Neural cell (in vitro differentiated cells): ENCODE measurements at regions not wholly inside any gene's neighbourhood (a gene's known extent, or its start where the extent isn't known, plus 50 kb on each side); places are given as distances from the start of the nearest gene placed in this dataset.

Experiments used
- H2AFZ ChIP-seq: fragments of 200-600, 300-800 bp; sonication (generic), shearing (Covaris generic); 2 replicates; pipeline ENCODE4 v1.6.0; 2014; ENCODE audit warnings: low read depth, mild to moderate bottlenecking, antibody characterized with exemption, low read length, moderate library complexity
- H3F3A ChIP-seq: fragments of 200-600 bp; shearing (Covaris generic); 2 replicates; pipeline ENCODE4 v1.6.1; 2016; ENCODE audit warnings: mild to moderate bottlenecking, moderate library complexity, mixed read lengths, antibody characterized with exemption, low read length; ENCODE audit not compliant: insufficient read depth, poor library complexity, severe bottlenecking
- H3K27ac ChIP-seq: fragments of 200-600, 300-800 bp; sonication (generic), shearing (Covaris generic); 2 replicates; pipeline ENCODE4 v1.5.1; 2014; ENCODE audit warnings: mild to moderate bottlenecking, low read length, moderate library complexity
- H3K27me3 ChIP-seq: fragments of 300-800, 200-600 bp; sonication (generic), shearing (Covaris generic); 2 replicates; pipeline ENCODE4 v1.6.0; 2014; ENCODE audit warnings: mild to moderate bottlenecking, low read depth, low read length, moderate library complexity; ENCODE audit not compliant: insufficient read depth
- H3K36me3 ChIP-seq: fragments of 300-800, 200-600 bp; sonication (generic), shearing (Covaris generic); 2 replicates; pipeline ENCODE4 v1.5.1; 2014; ENCODE audit warnings: mild to moderate bottlenecking, antibody characterized with exemption, low read length, moderate library complexity; ENCODE audit not compliant: insufficient read depth
- H3K4me2 ChIP-seq: fragments of 300-800, 200-600 bp; sonication (generic), shearing (Covaris generic); 2 replicates; pipeline ENCODE4 v1.6.0; 2014; ENCODE audit warnings: mild to moderate bottlenecking, low read length
- H3K4me3 ChIP-seq: fragments of 300-800, 200-600 bp; sonication (generic), shearing (Covaris generic); 2 replicates; pipeline ENCODE4 v1.5.1; 2014; ENCODE audit warnings: mild to moderate bottlenecking, low read length, moderate library complexity
- H3K79me2 ChIP-seq: fragments of 200-600 bp; shearing (Covaris generic); replicated peaks from 2 replicates; pipeline ENCODE4 v1.6.0; 2014; ENCODE audit warnings: mild to moderate bottlenecking, low read length, moderate library complexity; ENCODE audit not compliant: insufficient read depth
- H3K9ac ChIP-seq: fragments of 300-800, 200-600 bp; sonication (generic), shearing (Covaris generic); 2 replicates; pipeline ENCODE4 v1.6.1; 2016; ENCODE audit warnings: mild to moderate bottlenecking, low read length, mixed read lengths
- H3K9me2 ChIP-seq: fragments of 200-600 bp; shearing (Covaris generic); 2 replicates; pipeline ENCODE4 v1.6.1; 2016; ENCODE audit warnings: mild to moderate bottlenecking, low read length, mixed read lengths; ENCODE audit not compliant: insufficient read depth
- H3K9me3 ChIP-seq: fragments of 200-600, 300-800 bp; sonication (generic), shearing (Covaris generic); 2 replicates; pipeline ENCODE4 v1.6.1; 2016; ENCODE audit warnings: mild to moderate bottlenecking, mixed run types, low read length, moderate library complexity, mixed read lengths
- H4K20me1 ChIP-seq: fragments of 200-600 bp; shearing (Covaris generic); 2 replicates; pipeline ENCODE4 v1.6.1; 2016; ENCODE audit warnings: mild to moderate bottlenecking, mixed run types; ENCODE audit not compliant: insufficient read depth
- EP300 ChIP-seq: fragments of 450-650 bp; conservative IDR thresholded peaks from 2 replicates; pipeline ENCODE4 v1.6.1; 2014; ENCODE audit warnings: antibody characterized with exemption, mild to moderate bottlenecking, moderate library complexity; ENCODE audit not compliant: poor library complexity, severe bottlenecking
- EZH2 ChIP-seq: fragments of 200-600, 300-800 bp; shearing (Covaris generic), sonication (generic); IDR thresholded peaks from 2 replicates; pipeline ENCODE4 v1.6.1; 2014; ENCODE audit warnings: antibody characterized with exemption, low read length, borderline replicate concordance, mild to moderate bottlenecking; ENCODE audit not compliant: insufficient read depth, poor library complexity, severe bottlenecking
- MXI1 ChIP-seq: fragments of 450-650 bp; conservative IDR thresholded peaks from 2 replicates; pipeline ENCODE4 v1.6.1; 2014; ENCODE audit warnings: antibody characterized with exemption, mild to moderate bottlenecking; ENCODE audit not compliant: poor library complexity, severe bottlenecking
- POLR2AphosphoS5 ChIP-seq: IDR thresholded peaks from 2 replicates; pipeline ENCODE4 v1.6.1; 2012
- RAD21 ChIP-seq: fragments of 450-650 bp; conservative IDR thresholded peaks from 2 replicates; pipeline ENCODE4 v1.6.1; 2014; ENCODE audit warnings: antibody characterized with exemption, mild to moderate bottlenecking, moderate library complexity
- SMC3 ChIP-seq: fragments of 450-650 bp; conservative IDR thresholded peaks from 2 replicates; pipeline ENCODE4 v1.6.1; 2014; ENCODE audit warnings: antibody characterized with exemption, mild to moderate bottlenecking, moderate library complexity; ENCODE audit not compliant: poor library complexity
- TAF1 ChIP-seq: IDR thresholded peaks from 2 replicates; pipeline ENCODE4 v1.6.1; 2012; ENCODE audit warnings: low read depth
- TF ChIP-seq, protein P1 (sequence below): fragments of 450-650 bp; IDR thresholded peaks from 2 replicates; pipeline ENCODE4 v1.5.1; 2014; ENCODE audit warnings: antibody characterized with exemption, mild to moderate bottlenecking, moderate library complexity; ENCODE audit not compliant: poor library complexity, severe bottlenecking
- TF ChIP-seq, protein P2 (sequence below): IDR thresholded peaks from 2 replicates; pipeline ENCODE4 v1.6.1; 2012; ENCODE audit warnings: borderline replicate concordance

DNA sequence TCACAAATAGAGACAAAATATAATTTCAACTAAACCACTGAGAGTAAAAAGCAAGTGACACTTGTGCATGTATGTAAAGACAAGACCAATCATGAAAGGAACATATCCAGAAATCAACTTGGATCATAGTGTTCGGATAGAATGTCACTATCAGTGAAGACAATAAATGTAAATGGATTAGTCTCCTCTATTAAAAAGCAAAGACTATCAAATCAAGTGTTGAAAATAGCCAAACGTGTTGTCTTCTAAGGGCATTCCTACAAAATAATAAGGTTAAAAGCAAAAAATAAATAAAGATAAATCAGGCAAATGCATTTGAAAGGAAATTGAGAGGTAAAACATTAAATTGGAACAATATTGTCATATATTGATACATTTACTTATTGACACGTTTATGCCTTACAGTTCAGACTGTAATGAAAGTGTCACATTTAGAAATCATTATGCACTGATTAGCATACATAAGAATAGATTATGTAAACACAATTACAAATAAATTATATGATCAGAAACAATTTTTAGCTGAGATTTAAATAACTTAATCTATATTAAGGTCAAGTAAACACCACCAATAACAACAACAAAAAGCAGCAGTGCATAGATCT, 1100.1 kb downstream of the BRD1 start:
- Histone ChIP-seq H3K79me2 (no peaks in the 10 kb centered on the region), H3K9me3 (peaks cover 9% of the 10 kb centered on the region), H2AFZ (no peak overlapping the region), H4K20me1 (no peaks in the 10 kb centered on the region), H3K27me3 (no peaks in the 10 kb centered on the region), H3K36me3 (no peaks in the 10 kb centered on the region), H3F3A (no peaks in the 10 kb centered on the region), H3K9ac (no peak overlapping the region), H3K27ac (no peak overlapping the region), H3K4me2 (no peak overlapping the region), H3K9me2 (no peaks in the 10 kb centered on the region), H3K4me3 (no peak overlapping the region)
- TF ChIP-seq RAD21 (no peak), EZH2 (no peak), MXI1 (no peak), EP300 (no peak), TAF1 (no peak), POLR2AphosphoS5 (no peak), SMC3 (no peak)
- TF ChIP-seq, protein P1, sequence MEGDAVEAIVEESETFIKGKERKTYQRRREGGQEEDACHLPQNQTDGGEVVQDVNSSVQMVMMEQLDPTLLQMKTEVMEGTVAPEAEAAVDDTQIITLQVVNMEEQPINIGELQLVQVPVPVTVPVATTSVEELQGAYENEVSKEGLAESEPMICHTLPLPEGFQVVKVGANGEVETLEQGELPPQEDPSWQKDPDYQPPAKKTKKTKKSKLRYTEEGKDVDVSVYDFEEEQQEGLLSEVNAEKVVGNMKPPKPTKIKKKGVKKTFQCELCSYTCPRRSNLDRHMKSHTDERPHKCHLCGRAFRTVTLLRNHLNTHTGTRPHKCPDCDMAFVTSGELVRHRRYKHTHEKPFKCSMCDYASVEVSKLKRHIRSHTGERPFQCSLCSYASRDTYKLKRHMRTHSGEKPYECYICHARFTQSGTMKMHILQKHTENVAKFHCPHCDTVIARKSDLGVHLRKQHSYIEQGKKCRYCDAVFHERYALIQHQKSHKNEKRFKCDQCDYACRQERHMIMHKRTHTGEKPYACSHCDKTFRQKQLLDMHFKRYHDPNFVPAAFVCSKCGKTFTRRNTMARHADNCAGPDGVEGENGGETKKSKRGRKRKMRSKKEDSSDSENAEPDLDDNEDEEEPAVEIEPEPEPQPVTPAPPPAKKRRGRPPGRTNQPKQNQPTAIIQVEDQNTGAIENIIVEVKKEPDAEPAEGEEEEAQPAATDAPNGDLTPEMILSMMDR = no peak
- TF ChIP-seq, protein P2, sequence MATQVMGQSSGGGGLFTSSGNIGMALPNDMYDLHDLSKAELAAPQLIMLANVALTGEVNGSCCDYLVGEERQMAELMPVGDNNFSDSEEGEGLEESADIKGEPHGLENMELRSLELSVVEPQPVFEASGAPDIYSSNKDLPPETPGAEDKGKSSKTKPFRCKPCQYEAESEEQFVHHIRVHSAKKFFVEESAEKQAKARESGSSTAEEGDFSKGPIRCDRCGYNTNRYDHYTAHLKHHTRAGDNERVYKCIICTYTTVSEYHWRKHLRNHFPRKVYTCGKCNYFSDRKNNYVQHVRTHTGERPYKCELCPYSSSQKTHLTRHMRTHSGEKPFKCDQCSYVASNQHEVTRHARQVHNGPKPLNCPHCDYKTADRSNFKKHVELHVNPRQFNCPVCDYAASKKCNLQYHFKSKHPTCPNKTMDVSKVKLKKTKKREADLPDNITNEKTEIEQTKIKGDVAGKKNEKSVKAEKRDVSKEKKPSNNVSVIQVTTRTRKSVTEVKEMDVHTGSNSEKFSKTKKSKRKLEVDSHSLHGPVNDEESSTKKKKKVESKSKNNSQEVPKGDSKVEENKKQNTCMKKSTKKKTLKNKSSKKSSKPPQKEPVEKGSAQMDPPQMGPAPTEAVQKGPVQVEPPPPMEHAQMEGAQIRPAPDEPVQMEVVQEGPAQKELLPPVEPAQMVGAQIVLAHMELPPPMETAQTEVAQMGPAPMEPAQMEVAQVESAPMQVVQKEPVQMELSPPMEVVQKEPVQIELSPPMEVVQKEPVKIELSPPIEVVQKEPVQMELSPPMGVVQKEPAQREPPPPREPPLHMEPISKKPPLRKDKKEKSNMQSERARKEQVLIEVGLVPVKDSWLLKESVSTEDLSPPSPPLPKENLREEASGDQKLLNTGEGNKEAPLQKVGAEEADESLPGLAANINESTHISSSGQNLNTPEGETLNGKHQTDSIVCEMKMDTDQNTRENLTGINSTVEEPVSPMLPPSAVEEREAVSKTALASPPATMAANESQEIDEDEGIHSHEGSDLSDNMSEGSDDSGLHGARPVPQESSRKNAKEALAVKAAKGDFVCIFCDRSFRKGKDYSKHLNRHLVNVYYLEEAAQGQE = no peak

DNA sequence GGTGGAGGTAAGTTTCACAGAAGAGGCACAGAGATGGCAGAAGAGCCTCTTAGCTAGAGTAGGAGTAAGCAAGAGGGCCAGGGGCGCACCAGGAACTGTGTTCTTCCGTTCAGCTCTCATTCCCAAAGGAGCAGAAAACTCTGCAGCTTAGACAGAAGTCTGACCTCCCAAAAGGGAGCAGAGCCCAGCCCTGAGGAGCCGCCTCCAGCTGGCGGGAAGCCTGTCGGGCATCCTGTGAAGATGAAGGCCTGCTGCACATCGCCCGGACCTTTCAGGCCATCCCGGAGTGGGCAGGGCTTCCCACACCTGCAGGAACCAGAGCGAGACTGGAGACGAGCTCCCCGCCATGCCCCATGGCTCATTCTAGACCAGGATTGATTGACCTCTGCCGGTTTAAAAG, 1102.8 kb downstream of the BRD1 start:
- no peak overlapping the region for H3K4me2 ChIP-seq
- H3K9ac ChIP-seq = no peak overlapping the region
- H3K79me2 ChIP-seq = no peaks in the 10 kb centered on the region
- H3K9me2 ChIP-seq = no peaks in the 10 kb centered on the region
- H3F3A ChIP-seq = no peaks in the 10 kb centered on the region
- TF ChIP-seq POLR2AphosphoS5 (no peak), EZH2 (no peak), MXI1 (no peak), TAF1 (no peak), EP300 (no peak)
- TF ChIP-seq, protein P2 = no peak
- H3K27ac ChIP-seq = no peak overlapping the region
- no peak overlapping the region for H3K4me3 ChIP-seq
- H3K9me3 ChIP-seq = peaks cover 9% of the 10 kb centered on the region
- no peak overlapping the region for H2AFZ ChIP-seq
- no peaks in the 10 kb centered on the region for H3K36me3 ChIP-seq
- H3K27me3 ChIP-seq = no peaks in the 10 kb centered on the region
- H4K20me1 ChIP-seq = no peaks in the 10 kb centered on the region
